HG03460 (cell line): ENCODE measurements at regions not wholly inside any gene's neighbourhood (a gene's known extent, or its start where the extent isn't known, plus 50 kb on each side); places are given as distances from the start of the nearest gene placed in this dataset.
"Not testable (repeated sequence)": the region's sequence is repeated elsewhere in the genome, so short reads cannot be mapped to it uniquely, and the experiment has no call there.

ENCODE experiments used
- ATAC-seq: cut with Tn5 transposase; IDR thresholded peaks from one replicate; pipeline ENCODE4 v1.9.1; 2021; ENCODE audit not compliant: unreplicated experiment

DNA sequence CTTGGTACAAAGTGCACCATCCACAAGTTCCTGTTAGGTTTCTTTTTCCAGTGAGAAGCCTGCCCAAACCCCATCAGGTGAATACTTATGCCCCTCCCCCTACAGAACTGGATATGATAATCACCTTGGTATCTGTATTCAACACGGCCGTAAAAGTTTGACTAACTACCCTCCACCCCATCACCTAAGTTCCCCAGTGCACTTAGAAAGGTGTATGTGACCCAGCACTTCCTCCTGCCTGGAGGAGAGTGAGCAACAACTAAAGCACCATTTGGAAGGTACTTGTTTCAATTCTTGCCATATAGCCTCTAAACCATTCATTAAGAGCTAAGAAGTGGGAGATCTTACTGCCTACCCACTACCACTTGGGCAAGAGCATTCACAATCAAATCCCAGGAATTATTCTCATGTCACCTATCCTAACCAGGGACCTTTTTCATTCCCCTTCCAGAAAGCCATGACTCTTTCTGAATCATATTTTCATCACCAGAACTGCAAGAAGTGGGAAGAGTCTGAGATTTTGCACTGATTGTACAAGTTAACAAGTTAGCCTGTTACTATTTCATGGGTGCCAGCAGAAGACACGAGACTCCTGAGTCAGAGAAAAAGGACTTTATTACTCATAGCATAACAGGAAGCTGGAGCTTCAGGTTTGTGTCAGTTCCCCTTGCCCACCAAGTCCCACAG is 53.5 kb upstream of the NDUFV2 start:
- no peak for ATAC-seq

DNA sequence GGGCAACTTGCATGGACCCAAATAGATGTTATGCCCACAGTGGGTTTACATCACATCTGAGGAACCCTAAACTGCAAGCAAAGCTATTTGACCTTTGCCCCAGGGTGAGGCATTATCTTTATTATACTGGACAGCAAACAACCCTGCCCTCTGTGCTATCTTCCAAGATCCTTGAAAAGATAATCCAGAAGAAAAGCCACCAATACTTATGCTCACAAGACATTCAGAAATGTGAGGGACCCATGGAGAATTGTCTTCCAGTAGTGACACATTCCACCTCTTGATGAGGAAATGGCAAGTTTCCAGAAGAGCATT is 53.0 kb upstream of the NDUFV2 start:
- ATAC-seq: no peak

DNA sequence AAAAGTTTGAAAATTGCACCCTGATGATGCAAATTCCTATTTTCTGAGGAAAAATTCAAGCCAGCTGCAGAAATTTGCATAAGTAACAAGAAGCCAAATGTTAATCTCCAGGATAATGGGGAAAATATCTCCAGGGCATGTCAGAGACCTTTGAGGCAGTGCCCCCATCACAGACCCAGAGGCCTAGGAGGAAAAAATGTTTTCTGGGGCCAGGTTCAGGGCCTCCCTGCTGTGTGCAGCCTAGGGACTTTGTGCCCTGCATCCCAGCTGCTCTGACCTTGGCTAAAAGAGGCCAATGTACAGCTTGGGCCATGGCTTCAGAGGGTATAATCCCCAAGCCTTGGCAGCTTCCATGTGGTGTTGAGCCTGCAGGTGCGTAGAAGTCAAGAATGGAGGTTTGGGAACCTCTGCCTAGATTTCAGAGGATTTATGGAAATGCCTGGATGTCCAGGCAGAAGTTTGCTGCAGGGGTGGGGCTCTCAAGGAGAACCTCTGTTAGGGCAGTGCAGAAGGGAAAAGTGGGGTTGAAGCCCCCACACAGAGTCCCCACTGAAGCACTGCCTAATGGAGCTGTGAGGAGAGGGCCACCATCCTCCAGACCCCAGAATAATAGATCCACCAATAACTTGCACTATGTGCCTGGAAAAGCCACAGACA is 51.7 kb upstream of the NDUFV2 start:
- not testable (repeated sequence) for ATAC-seq
